AG10803 (cell line): ENCODE measurements at regions not wholly inside any gene's neighbourhood (a gene's known extent, or its start where the extent isn't known, plus 50 kb on each side); places are given as distances from the start of the nearest gene placed in this dataset.
"Not testable (repeated sequence)": the region's sequence is repeated elsewhere in the genome, so short reads cannot be mapped to it uniquely, and the experiment has no call there.

Experiments used
- DNase-seq: peaks from one replicate; pipeline ENCODE4 v3.0.0; 2010; ENCODE audit warnings: low read depth
- H3K4me3 ChIP-seq: 2 replicates; pipeline ENCODE4 v1.5.1; 2011; ENCODE audit warnings: mild to moderate bottlenecking, low read length, control low read depth
- TF ChIP-seq, protein P1 (sequence below): conservative IDR thresholded peaks from 2 replicates; pipeline ENCODE4 v1.5.1; 2011; ENCODE audit warnings: mild to moderate bottlenecking, low read length, control low read depth, inconsistent platforms

- DNase-seq: no peak
Measured at GRCh38 chr5:51230336-51230735, 152.9 kb upstream of the ISL1 start.

DNA sequence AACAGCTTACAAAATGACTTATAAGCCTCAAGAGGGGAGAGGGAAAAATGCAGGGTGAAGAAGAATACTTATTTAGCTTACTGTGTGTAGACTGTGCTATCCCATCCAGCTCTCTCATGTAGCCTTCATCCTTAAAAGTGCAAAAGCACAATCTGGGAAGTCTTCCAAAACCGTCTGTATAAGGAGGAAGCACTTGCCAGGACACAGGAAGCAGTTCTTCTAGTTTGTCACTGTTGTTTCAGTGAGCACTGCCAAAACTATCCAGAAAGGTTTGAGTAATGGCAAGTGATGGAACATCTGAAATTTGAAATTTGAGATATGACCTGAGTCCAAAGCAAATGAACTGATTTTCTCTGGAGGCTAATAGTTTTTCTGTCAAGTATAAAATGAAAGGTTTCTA is 140.8 kb upstream of the ISL1 start:
- no peak overlapping the region for H3K4me3 ChIP-seq
- TF ChIP-seq, protein P1, sequence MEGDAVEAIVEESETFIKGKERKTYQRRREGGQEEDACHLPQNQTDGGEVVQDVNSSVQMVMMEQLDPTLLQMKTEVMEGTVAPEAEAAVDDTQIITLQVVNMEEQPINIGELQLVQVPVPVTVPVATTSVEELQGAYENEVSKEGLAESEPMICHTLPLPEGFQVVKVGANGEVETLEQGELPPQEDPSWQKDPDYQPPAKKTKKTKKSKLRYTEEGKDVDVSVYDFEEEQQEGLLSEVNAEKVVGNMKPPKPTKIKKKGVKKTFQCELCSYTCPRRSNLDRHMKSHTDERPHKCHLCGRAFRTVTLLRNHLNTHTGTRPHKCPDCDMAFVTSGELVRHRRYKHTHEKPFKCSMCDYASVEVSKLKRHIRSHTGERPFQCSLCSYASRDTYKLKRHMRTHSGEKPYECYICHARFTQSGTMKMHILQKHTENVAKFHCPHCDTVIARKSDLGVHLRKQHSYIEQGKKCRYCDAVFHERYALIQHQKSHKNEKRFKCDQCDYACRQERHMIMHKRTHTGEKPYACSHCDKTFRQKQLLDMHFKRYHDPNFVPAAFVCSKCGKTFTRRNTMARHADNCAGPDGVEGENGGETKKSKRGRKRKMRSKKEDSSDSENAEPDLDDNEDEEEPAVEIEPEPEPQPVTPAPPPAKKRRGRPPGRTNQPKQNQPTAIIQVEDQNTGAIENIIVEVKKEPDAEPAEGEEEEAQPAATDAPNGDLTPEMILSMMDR: no peak
- no peak for DNase-seq

More at GRCh38 chr5:51230336-51230735, 152.9 kb upstream of the ISL1 start:
- no peak overlapping the region for H3K4me3 ChIP-seq
- TF ChIP-seq, protein P1: no peak

- not testable (repeated sequence) for DNase-seq, H3K4me3 ChIP-seq
Measured at GRCh38 chr5:51250957-51251356, 132.3 kb upstream of the ISL1 start.

- no peak overlapping the region for H3K4me3 ChIP-seq
- TF ChIP-seq, protein P1: no peak
- no peak for DNase-seq
Measured at GRCh38 chr5:51271261-51271660, 112.0 kb upstream of the ISL1 start.

DNA sequence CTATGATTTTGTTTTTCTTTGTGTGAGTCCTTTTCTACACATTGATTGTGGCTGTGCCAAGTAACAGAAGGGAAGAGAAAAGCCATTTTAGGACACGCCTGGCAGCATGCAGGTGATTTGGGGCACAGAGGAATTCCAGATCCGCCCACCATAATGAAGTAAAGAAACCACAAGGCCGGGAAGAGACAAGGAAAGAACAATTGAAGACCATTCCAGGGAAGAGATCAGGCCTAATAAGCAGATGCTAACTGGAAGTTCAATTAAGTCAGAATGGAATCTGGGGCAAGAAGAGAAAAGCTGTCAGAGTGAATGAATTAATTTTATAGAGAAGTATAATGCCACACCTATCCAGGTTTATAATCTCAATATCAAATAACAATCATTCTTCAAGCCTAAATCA is 110.2 kb upstream of the ISL1 start:
- TF ChIP-seq, protein P1: no peak
- DNase-seq: no peak

GRCh38 chr5:51273871-51274270 is 109.4 kb upstream of the ISL1 start:
- DNase-seq: no peak
- H3K4me3 ChIP-seq: no peak overlapping the region

More for the DNA sequence above, 110.2 kb upstream of the ISL1 start:
- H3K4me3 ChIP-seq: no peak overlapping the region

GRCh38 chr5:51275428-51275827 is 107.8 kb upstream of the ISL1 start:
- DNase-seq: no peak
- no peak overlapping the region for H3K4me3 ChIP-seq

More at GRCh38 chr5:51273871-51274270, 109.4 kb upstream of the ISL1 start:
- TF ChIP-seq, protein P1: no peak

DNA sequence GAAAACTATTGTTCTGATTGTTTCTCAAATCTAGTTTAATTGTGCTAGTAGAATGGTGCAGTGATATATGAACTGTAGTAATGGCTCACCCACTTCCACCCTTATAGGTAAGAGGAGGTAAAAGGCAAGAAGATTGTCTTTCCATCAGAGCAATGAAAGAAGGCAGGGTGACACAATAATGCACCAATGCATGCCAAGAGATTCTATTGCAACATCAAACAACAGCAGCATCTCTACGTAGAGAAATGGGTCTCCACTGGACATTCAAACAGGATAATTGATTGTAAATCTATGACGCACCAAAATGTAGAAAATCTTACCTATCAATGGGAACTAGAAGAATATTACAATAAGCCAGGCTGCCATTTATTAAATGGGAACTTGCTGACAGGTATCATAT is 107.0 kb upstream of the ISL1 start:
- TF ChIP-seq, protein P1: no peak
- no peak for DNase-seq
- H3K4me3 ChIP-seq: no peak overlapping the region

More at GRCh38 chr5:51275428-51275827, 107.8 kb upstream of the ISL1 start:
- TF ChIP-seq, protein P1: no peak
